GM19438 (cell line): ENCODE measurements at regions not wholly inside any gene's neighbourhood (a gene's known extent, or its start where the extent isn't known, plus 50 kb on each side); places are given as distances from the start of the nearest gene placed in this dataset.
A peak's percentile ranks its signal among the peaks of the same experiment; 100 is the strongest.

Source experiments
- ATAC-seq: cut with Tn5 transposase; IDR thresholded peaks from one replicate; pipeline ENCODE4 v1.9.1; 2021; ENCODE audit warnings: low read depth; ENCODE audit not compliant: unreplicated experiment

DNA sequence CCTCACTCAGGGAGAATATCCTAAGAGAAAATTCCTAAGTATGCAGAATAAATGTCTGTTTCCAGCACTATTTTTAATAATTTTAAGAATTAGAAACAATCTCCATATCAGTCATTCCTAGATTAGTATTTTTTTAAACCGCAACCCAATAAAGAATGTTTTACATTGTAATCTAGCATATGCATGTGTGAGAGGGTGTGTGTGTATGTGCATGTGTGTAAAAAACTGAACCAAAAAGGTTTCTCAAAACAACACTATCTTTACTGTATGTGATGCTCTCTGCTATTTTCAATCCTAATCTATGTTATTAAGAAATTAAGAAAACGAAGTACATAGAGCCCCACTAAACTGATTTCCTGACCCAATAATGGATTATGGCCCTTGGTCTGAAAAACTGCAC, 90.6 kb upstream of the AKIP1 start:
- no peak for ATAC-seq

DNA sequence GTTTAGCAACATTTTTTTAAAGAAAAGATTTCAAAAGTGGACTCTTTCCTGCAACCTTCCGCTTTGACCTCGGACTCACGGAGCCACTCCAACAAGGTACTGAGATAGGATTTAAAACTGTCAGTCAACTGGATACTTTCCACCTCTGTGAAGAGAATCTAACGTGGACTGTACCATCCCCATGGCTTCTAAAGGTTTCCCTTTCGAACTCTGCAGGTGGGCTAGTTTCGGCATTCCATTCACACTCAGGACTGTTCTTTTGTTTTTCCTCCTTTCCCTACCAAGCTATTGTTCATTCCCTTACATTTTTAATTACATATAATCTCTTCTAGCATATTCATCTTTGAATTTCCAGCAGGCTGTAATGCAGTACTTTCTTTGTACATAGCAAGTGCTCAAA, 88.5 kb upstream of the AKIP1 start:
- ATAC-seq: no peak

DNA sequence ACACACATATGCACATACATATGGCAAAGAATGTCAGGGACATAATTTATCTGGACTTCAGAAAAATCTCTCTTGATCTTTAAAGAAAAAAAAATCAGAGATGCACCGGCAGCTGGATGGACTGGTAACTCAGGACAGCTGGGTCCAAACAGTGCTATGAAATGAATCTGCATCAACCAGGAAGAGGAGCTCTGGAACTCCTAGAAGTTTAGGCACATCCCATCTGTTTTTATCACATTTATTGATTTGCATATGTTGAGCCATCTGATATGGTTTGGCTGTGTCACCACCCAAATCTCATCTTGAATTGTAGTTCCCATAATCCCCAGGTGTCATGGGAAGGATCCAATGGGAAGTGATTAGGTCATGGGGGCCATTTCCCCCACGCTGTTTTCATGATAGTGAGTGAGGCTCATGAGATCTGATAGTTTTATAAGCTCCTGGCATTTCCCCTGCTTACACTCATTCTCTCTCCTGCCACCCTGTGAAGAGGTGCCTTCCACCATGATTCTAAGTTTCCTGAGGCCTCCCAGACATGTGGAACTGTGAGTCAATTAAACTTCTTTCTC, 87.7 kb upstream of the AKIP1 start:
- no peak for ATAC-seq

DNA sequence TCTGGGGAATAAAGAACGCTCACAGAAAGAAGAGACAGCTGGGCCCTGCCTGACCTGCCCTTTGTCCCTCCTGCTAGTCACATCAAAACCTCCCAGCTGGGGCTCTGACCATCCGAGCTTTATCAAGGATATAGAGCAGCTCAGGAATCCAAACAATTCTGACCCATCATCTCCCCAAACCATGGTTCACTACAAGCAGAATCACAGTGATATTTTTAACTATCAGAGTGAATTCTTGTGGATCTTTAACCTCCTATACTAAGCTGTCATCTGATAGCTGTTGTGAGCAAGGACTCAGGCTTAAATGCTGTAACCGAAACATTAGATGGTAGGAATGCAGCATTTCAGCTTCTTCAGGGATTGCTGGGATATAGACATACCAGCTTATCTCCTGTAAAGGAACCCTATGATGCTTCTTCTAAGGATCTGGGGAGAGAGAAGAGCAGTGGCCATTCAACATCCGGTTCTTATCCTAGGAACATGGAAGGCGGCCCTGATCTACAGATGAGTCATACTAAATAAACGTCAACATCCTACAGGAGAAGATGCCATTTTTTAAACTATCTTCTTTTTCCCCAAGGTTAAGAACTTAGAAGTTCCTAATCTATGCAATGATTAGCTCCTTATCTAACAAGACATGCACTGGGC, 84.7 kb upstream of the AKIP1 start:
- ATAC-seq: no peak

DNA sequence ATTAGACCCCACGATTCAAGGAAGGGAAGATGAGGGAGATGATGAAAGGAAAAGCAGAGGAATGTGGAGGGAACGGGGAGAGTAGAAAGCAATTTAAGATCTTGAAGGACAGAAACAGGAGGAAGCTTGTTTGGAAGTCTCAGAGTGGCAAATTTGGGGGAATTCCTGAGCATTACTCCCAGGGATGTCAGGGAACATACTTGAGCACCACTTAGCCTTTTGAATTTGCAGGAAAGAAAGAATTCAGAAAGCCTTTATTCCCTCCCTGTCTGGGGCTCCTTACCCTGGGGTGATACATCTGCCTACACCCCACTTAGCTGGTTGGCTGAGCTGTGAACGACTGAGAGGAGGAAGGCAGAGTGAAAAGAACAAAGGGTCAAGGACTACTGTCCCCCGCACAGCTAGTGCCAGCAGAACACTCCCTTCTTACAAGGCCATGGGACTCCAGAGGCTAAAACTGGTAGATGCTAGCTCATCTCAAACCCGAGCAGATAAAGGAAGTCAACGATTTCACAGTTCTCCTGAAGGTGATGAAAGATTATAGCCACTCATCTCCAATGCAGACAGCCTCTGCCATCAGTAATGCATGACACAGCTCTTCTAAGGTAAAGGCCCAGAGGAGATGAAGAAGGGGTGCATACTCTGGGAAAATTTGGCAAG, 84.0 kb upstream of the AKIP1 start:
- ATAC-seq: no peak

DNA sequence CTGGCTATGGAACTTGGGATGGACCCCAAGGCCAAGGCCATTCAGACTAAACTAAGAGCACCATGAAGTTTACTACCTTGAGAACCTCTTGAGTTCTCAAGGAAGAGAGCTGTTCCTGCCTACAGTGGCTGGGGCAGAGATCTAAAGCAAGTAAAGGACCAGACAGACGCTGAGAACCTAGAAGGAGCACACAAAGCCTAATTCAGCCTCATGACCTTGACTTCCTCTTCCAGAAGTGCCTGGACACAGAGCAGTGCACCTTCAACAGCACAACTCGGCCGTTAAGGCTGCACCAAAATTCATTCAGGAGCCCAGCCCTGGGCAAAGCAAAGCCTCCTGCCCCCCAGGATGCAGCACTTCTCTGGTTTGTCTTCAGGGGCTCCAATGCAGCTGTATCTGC, 82.9 kb upstream of the AKIP1 start:
- ATAC-seq: no peak

DNA sequence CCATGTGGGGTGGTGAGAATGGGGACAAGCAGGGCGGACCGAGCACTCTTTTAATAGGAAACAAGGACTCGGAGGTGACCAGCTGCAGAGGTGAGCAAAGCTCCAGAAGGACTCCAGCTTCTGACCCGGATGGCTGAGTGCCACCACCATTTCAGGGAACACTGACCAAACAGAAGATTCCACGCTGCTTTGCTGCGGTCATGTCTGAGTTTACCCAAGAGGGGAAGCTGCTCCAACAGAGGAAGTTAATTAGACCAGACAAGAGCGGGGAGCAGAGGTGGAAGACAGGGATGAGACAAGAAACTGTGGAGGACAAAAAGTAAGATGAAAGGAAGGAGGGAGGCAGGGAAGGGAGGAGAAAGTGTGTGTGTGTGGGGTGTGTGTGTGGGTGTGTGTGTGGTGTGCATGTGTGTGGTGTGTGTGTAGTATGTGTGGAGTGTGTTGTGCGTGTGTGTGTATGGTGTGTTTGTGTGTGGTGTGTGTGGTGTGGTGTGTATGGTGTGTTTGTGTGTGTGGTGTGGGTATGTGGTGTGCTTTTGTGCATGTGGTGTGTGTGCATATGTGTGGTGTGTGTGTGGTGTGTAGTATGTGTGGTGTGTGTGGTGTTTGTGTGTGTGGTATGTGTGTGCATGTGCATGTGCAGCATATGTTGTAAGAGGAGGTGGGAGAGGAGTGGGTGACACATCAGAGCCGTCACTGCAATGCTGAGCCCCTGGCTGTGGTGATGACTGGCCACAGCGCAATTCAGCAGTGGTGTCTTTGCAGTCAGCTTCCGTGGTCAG, 82.2 kb upstream of the AKIP1 start:
- no peak for ATAC-seq

DNA sequence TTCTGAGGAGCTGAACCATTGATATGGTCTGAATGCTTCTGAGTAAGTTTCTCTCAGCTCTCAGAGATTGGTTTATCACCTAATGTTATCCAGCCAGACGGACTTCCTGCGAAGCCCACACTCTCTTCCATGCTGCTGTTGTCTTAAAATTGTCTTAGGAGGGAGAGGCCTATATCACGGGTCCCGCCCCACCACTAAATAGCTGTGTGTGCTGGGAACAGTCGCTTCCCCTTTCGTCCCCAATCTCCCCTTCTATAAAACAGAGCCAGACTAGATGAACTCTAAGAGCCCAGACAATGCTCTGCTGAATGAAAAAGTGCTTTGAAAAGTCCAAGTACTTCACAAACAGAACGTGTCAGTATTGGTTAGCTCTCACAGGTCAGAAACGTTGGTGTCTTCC, 81.4 kb upstream of the AKIP1 start:
- ATAC-seq: no peak

DNA sequence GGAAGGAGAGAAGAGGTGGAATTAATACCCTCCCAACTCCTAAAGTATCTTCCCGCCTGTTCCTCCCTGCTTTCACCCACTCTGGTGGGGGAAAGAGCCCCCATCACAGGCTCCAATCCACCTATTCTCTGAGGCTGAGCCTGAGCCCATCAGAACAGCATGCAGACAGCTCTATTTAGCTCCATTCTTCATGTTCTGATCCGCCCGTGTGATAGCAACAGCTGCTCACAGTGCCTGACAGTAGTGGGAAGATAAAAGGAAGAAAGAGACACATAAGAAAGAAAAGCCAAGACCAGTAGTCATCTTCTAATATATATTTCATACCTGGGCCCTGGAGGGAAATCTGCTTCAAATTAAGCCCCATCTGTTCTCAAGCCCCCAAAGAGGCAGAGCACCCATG, 80.3 kb upstream of the AKIP1 start:
- no peak for ATAC-seq

DNA sequence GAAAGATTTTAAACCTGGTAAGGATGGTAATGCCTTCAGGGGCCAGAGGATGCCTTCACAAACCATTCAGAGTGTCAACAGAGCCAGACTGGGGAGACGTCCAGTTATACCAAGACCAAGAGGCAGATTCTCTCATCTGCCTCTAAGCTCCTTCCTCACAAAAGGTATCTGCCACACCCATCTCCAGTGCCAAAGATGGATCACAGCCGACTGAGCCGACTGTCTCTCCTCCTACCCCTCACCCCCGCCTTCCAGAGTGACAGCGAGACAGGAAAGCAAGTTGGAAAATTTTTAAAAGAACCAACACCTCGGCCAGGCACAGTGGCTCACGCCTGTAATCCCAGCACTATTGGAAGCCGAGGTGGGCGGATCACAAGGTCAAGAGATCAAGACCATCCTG, 79.1 kb upstream of the AKIP1 start:
- no peak for ATAC-seq

DNA sequence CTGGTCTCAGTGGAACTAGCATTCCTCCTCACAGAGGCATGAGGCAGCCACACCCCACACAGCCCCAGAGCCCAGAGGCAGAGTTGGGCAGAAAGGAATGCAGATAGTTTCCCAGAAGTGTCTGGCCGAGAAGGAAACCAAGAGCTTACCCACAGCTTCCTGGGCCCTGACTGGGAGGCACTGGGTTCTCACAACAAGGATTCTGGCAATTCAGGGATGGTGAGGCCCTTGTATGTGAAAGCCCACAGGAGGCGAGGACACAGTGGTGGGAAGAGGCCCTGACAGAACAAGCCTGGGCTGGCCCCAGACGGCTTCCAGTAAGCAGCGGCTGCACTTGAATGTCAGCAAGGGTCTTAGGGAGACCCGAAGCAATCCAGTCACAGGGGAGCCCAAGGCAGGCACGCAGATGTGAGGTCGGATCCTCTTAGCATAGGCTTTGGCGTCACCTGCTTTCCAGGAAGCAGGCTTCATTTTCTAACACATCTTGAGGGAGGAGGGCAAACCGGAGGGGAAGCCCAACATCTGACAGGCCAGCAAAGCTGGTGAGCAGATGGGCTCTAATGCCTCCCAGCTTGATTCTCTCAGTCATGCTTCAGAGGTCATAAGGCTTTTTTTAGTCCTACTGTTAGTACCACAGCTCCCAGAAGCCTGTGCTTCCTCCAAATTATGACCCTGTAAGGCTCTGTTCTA, 78.3 kb upstream of the AKIP1 start:
- ATAC-seq: peak; percentile 86

DNA sequence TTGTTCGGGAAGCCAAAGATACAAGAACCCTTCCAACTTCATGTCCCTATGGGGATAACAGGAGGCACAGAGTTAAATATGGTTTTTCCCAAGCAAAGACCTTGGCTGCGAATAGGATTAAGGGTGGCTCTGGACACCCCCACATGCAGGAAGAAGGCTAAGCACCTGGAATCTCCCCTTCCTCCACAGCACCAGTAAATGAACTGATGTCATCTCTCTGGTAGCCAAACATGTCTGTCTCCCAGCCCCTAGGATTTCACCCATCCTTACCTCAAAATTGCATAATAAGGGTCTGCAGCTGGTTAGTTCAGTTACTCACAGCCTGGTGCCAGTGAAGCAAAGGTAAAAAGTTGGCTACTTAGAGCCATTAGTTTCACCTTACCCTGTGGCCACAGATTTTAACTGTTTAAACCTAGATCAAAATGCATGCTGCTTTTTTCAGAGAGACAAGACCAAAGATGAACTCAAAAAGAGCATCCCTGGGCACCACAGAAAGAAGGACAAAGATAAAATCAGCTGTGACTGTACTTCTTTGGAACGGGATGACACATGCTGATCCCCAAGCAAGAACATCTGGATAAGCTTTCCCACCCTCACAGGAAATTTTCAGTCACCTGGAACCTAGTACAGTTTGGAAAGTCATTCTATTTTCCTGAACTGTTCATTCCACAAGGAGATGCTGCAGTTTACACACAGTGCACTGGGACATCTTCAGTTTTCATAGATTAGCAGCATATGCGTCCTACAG, 77.2 kb upstream of the AKIP1 start:
- no peak for ATAC-seq

DNA sequence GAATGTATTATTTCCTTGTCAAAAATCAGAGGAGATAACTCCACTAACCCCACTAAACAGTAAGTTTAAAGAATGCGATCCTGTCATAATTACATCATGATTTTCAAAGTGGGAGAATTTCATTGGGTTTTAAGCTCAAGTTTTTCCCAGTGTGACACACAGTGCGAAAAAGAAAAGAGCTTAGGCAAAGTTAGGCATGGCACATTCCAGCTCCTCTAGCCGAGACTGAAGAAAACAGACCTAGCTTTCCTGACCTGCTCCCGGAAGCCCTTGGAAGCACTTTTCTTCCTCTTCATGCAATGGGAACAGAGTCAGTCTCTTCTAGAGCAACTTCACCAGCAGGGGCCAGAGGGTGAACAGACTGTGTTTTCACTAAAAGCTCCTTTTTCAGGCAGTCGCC, 76.6 kb upstream of the AKIP1 start:
- no peak for ATAC-seq

DNA sequence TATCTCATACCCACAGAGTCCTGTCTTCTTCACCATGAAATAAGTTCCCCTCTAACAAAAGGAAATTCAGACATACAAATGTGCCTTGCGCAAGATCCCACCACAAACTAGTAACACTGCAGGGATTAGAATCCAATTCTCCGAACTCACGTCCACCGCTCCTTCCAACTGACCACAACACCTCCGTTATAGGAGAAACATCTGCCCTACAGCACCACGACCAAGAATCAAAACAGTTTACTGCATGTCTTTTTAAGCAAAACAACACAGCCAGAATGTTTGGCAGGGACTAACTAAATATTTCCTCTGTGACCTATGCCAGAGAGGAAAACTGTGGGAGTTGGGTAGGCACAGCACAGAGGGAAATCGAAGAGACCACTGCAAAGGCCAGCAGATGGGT, 72.7 kb upstream of the AKIP1 start:
- ATAC-seq: no peak

DNA sequence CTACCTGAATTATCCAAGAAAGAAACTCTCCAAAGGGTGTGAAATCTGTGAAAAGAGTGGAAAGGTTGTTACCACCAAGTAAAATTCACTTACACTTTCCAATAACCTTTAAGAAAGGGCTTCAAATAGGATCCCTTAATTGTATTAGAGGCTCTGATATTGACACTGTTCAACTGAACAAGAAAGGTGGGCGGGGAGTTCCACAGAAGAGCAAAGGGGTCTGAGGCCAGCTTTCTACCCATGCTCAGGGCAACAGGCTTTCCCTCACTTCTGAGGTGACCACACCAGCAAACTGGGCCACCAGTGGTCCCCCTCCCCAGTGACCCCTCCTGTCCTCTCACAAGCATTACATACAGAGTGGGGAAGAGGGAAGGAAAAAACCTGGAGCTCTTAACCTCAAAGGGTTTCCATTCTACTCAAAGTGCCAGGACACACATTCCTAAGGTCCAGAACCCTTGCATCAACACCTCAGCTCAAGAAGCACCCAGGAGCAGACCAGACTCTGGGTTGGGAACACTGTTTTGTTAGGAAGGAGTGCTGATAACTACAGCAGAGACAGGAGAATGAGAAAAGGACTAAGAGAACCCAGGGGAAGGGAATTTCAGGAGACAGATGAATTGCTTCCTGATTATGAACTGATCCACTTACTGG, 71.6 kb upstream of the AKIP1 start:
- no peak for ATAC-seq

DNA sequence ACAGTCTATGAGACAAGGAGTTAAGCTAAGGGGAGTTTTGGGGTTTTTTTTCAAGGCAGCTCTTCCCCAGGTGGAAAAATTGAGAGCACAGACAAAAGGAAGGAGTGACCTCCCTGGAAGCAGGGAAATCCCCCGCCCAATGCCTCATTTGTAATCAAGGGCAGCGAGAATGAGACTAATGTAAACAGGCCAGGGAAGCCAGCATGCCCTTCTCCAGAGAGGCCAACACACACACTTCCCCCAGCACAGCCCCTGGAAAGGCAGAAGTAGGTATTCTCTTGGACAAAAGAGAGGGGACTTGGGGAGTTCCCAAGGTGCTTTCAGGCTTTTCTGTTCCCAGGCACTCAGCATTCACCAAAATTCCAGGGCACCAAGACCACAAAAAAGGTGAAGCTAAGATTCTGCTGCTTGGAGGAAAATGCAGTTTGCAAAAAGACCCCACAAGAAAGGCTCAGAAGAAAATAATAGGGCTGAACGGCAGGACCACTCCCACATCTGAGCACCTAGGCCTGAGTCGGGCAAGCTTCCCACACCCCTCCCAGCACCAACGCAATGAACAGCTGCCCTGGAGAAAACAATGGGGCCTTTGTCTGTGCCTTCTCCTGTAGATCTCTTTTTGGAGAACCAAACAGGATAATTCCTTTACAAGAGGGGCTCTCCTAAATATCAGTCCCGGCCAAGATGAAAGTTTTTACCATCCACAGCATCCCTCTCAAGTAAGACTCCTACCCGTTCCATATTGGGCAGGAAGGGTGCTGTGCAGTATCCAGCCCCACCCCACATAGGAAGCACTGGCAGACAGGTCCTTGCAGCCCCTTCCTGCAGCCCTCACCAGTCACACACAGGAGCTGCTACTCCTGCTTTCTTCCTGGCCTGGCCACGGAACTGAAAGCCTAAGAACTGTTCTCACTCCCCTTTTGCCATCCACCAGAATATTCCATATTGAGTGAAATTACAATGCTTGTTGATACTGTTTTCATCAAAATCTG, 70.7 kb upstream of the AKIP1 start:
- ATAC-seq: no peak

DNA sequence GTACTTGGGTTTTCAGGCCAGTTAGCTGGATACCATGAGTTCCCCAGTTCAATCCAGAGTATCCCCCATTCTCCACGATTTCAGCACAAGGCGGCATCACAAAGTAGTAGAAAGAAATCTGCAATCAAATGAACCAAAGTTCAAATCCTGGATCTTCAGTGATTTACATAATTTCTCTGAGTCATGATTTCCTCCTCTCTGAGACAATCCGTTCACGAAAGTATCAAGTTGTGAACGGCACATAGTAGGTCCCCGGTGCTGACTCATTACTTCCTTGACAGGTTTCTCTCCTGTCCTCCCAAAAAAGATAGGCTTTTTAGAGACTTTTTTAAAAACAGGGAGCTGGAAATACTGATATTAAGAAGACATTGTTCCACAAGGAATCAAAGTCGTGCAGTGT, 69.1 kb upstream of the AKIP1 start:
- ATAC-seq: no peak

DNA sequence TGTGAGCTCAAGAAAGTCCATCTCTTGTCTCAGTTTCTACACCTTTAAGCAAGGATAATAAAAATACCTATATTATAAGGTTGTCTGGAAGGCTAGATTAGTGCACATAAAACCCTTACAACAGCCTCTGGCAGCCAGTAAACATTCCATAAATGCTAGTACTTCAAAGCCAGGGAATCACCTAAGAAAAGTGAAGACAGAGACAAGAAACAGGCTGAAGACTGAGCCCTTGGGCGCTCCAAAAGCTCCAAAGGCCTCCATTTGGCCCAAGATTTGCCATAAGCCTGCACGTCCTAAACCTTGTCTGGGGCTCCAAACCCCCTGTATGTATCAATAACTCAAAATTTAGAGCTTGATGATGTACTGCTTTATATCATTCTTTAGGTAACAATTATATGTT, 52.2 kb upstream of the AKIP1 start:
- no peak for ATAC-seq
